KMS-11 (cell line): ENCODE measurements at regions not wholly inside any gene's neighbourhood (a gene's known extent, or its start where the extent isn't known, plus 50 kb on each side); places are given as distances from the start of the nearest gene placed in this dataset.

ENCODE experiments used
- H2AFZ ChIP-seq: fragments of 200-600 bp; sonication (generic); 2 replicates; pipeline ENCODE4 v1.6.1; 2016; ENCODE audit warnings: antibody characterized with exemption, mixed run types, low read depth
- H3K27ac ChIP-seq: fragments of 200-600 bp; sonication (generic); 2 replicates; pipeline ENCODE4 v1.6.1; 2016; ENCODE audit warnings: mild to moderate bottlenecking, mixed run types
- H3K27me3 ChIP-seq: fragments of 200-600 bp; sonication (generic); 2 replicates; pipeline ENCODE4 v1.6.1; 2017; ENCODE audit warnings: mild to moderate bottlenecking, low read depth, mixed run types, moderate library complexity; ENCODE audit not compliant: insufficient read depth
- H3K36me3 ChIP-seq: fragments of 200-600 bp; sonication (generic); 2 replicates; pipeline ENCODE4 v1.6.1; 2017; ENCODE audit warnings: mild to moderate bottlenecking, mixed run types; ENCODE audit not compliant: insufficient read depth
- H3K4me1 ChIP-seq: fragments of 200-600 bp; sonication (generic); 2 replicates; pipeline ENCODE4 v1.6.1; 2016; ENCODE audit warnings: mild to moderate bottlenecking, low read depth, mixed run types; ENCODE audit not compliant: poor library complexity, severe bottlenecking
- H3K4me2 ChIP-seq: fragments of 200-600 bp; sonication (generic); 2 replicates; pipeline ENCODE4 v1.7.0; 2016; ENCODE audit warnings: mild to moderate bottlenecking, mixed run types
- H3K4me3 ChIP-seq: fragments of 200-600 bp; sonication (generic); IDR thresholded peaks from 2 replicates; pipeline ENCODE4 v1.6.1; 2017; ENCODE audit warnings: low read depth, low read length, mixed read lengths; ENCODE audit not compliant: insufficient read depth
- H3K79me2 ChIP-seq: fragments of 200-600 bp; sonication (generic); 2 replicates; pipeline ENCODE4 v1.6.1; 2016; ENCODE audit warnings: low read depth, mixed run types; ENCODE audit not compliant: insufficient read depth
- H3K9ac ChIP-seq: fragments of 200-600 bp; sonication (generic); 2 replicates; pipeline ENCODE4 v1.6.1; 2016; ENCODE audit warnings: mild to moderate bottlenecking, mixed run types
- H4K20me1 ChIP-seq: fragments of 200-600 bp; sonication (generic); 2 replicates; pipeline ENCODE4 v1.6.1; 2016; ENCODE audit warnings: mild to moderate bottlenecking, mixed run types; ENCODE audit not compliant: insufficient read depth
- CTCF ChIP-seq: fragments of 200-600 bp; sonication (generic); conservative IDR thresholded peaks from 2 replicates; pipeline ENCODE4 v1.6.1; 2017; ENCODE audit warnings: low read depth, mild to moderate bottlenecking, antibody characterized with exemption, low read length, moderate library complexity, mixed read lengths

- no peak overlapping the region for H3K27ac ChIP-seq
- no peaks in the 10 kb centered on the region for H3K4me1 ChIP-seq
- H3K79me2 ChIP-seq = no peaks in the 10 kb centered on the region
- no peak for TF ChIP-seq CTCF
- no peak overlapping the region for H3K4me2 ChIP-seq
- no peak overlapping the region for H2AFZ ChIP-seq
- H3K9ac ChIP-seq = no peak overlapping the region
- no peaks in the 10 kb centered on the region for H3K27me3 ChIP-seq
- no peak overlapping the region for H3K4me3 ChIP-seq
- H3K36me3 ChIP-seq = no peaks in the 10 kb centered on the region
- no peaks in the 10 kb centered on the region for H4K20me1 ChIP-seq
Observed at GRCh38 chr2:17252258-17252657, 266.0 kb downstream of the RAD51AP2 start.

- no peak for TF ChIP-seq CTCF
- no peak overlapping the region for H3K27ac ChIP-seq
- no peak overlapping the region for H3K4me3 ChIP-seq
- no peak overlapping the region for H3K9ac ChIP-seq
- H3K27me3 ChIP-seq = no peaks in the 10 kb centered on the region
- no peaks in the 10 kb centered on the region for H3K36me3 ChIP-seq
- H4K20me1 ChIP-seq = no peaks in the 10 kb centered on the region
- H3K4me1 ChIP-seq = no peaks in the 10 kb centered on the region
- no peak overlapping the region for H3K4me2 ChIP-seq
- H3K79me2 ChIP-seq = no peaks in the 10 kb centered on the region
- H2AFZ ChIP-seq = no peak overlapping the region
Observed at GRCh38 chr2:17251171-17251570, 267.1 kb downstream of the RAD51AP2 start.

GRCh38 chr2:17249249-17249648 is 269.0 kb downstream of the RAD51AP2 start:
- Histone ChIP-seq H3K4me1 (no peaks in the 10 kb centered on the region), H3K27ac (no peak overlapping the region), H2AFZ (no peak overlapping the region), H4K20me1 (no peaks in the 10 kb centered on the region), H3K27me3 (no peaks in the 10 kb centered on the region), H3K36me3 (no peaks in the 10 kb centered on the region), H3K9ac (no peak overlapping the region), H3K4me3 (no peak overlapping the region), H3K79me2 (no peaks in the 10 kb centered on the region), H3K4me2 (no peak overlapping the region)
- no peak for TF ChIP-seq CTCF

- H2AFZ ChIP-seq = no peak overlapping the region
- no peak overlapping the region for H3K4me2 ChIP-seq
- no peak overlapping the region for H3K4me3 ChIP-seq
- no peak overlapping the region for H3K9ac ChIP-seq
- H3K27me3 ChIP-seq = no peaks in the 10 kb centered on the region
- H3K79me2 ChIP-seq = no peaks in the 10 kb centered on the region
- H3K4me1 ChIP-seq = no peaks in the 10 kb centered on the region
- H3K36me3 ChIP-seq = no peaks in the 10 kb centered on the region
- no peak for TF ChIP-seq CTCF
- H3K27ac ChIP-seq = no peak overlapping the region
- no peaks in the 10 kb centered on the region for H4K20me1 ChIP-seq
Observed at GRCh38 chr2:17245906-17246305, 272.3 kb downstream of the RAD51AP2 start.
